Lower leg skin (tissue), 3 donors: ENCODE measurements at regions not wholly inside any gene's neighbourhood (a gene's known extent, or its start where the extent isn't known, plus 50 kb on each side); places are given as distances from the start of the nearest gene placed in this dataset.

Source experiments
- CTCF ChIP-seq, 3 donors: fragments of 450-650 bp; IDR thresholded peaks; one replicate each; pipeline ENCODE4 v1.5.1; 2016; ENCODE audit warnings: antibody characterized with exemption in 3 of 3, mild to moderate bottlenecking in 3 of 3, moderate library complexity in 2 of 3
- POLR2A ChIP-seq, 2 donors: fragments of 450-650 bp; IDR thresholded peaks; one replicate each; pipeline ENCODE4 v1.6.1; 2016 to 2017; ENCODE audit warnings: antibody characterized with exemption in 2 of 2, mild to moderate bottlenecking in 1 of 2, moderate library complexity in 1 of 2

GRCh38 chr10:78455236-78455635 is 421.6 kb downstream of the RPS24 start:
- TF ChIP-seq CTCF (IDR thresholded peaks at IDR 0.05) = no peak
- no peak for TF ChIP-seq POLR2A (IDR thresholded peaks at IDR 0.05)
